Mesendoderm (in vitro differentiated cells): ENCODE measurements at regions not wholly inside any gene's neighbourhood (a gene's known extent, or its start where the extent isn't known, plus 50 kb on each side); places are given as distances from the start of the nearest gene placed in this dataset.

Experiments used
- DNase-seq: peaks from one replicate; pipeline ENCODE4 v3.0.0; 2013
- H2AK5ac ChIP-seq: 2 replicates; pipeline ENCODE4 v1.6.1; 2013; ENCODE audit warnings: low read length, inconsistent platforms
- H2BK120ac ChIP-seq: 2 replicates; pipeline ENCODE4 v1.6.1; 2013; ENCODE audit warnings: low read depth, mild to moderate bottlenecking, low read length, moderate library complexity, mixed read lengths
- H2BK15ac ChIP-seq: replicated peaks from 2 replicates; pipeline ENCODE4 v1.6.1; 2013; ENCODE audit warnings: low read depth, mild to moderate bottlenecking, moderate library complexity
- H2BK5ac ChIP-seq: 2 replicates; pipeline ENCODE4 v1.6.1; 2013; ENCODE audit warnings: low read length, inconsistent platforms
- H3K18ac ChIP-seq: 2 replicates; pipeline ENCODE4 v1.6.1; 2013; ENCODE audit warnings: mild to moderate bottlenecking, low read length, mixed read lengths
- H3K23ac ChIP-seq: one replicate; pipeline ENCODE4 v1.6.1; 2013; ENCODE audit warnings: low read length
- H3K27ac ChIP-seq: 2 replicates; pipeline ENCODE4 v1.5.1; 2013; ENCODE audit warnings: low read depth, mild to moderate bottlenecking, inconsistent platforms, low read length, moderate library complexity
- H3K27me3 ChIP-seq: 2 replicates; pipeline ENCODE4 v1.6.1; 2013; ENCODE audit warnings: low read length, control low read depth, mild to moderate bottlenecking, inconsistent platforms; ENCODE audit not compliant: insufficient read depth, poor library complexity
- H3K36me3 ChIP-seq: 2 replicates; pipeline ENCODE4 v1.6.1; 2013; ENCODE audit warnings: low read length, inconsistent platforms; ENCODE audit not compliant: control insufficient read depth, insufficient read depth
- H3K4ac ChIP-seq: one replicate; pipeline ENCODE4 v1.6.1; 2013; ENCODE audit warnings: low read depth, mild to moderate bottlenecking, low read length, moderate library complexity
- H3K4me1 ChIP-seq: 2 replicates; pipeline ENCODE4 v1.6.1; 2013; ENCODE audit warnings: low read depth, low read length, inconsistent platforms; ENCODE audit not compliant: control insufficient read depth
- H3K4me2 ChIP-seq: 2 replicates; pipeline ENCODE4 v1.6.1; 2013; ENCODE audit warnings: low read length
- H3K4me3 ChIP-seq: 2 replicates; pipeline ENCODE4 v1.5.1; 2013; ENCODE audit warnings: mild to moderate bottlenecking, low read length
- H3K56ac ChIP-seq: one replicate; pipeline ENCODE4 v1.6.1; 2013; ENCODE audit warnings: low read length
- H3K79me1 ChIP-seq: 2 replicates; pipeline ENCODE4 v1.6.1; 2013; ENCODE audit warnings: low read length, inconsistent platforms
- H3K79me2 ChIP-seq: 2 replicates; pipeline ENCODE4 v1.6.1; 2013; ENCODE audit warnings: mild to moderate bottlenecking, low read length; ENCODE audit not compliant: control insufficient read depth, insufficient read depth
- H3K9ac ChIP-seq: 2 replicates; pipeline ENCODE4 v1.6.1; 2013; ENCODE audit warnings: low read length, inconsistent platforms
- H4K5ac ChIP-seq: one replicate; pipeline ENCODE4 v1.6.1; 2013; ENCODE audit warnings: low read length
- H4K8ac ChIP-seq: one replicate; pipeline ENCODE4 v1.6.1; 2013; ENCODE audit warnings: low read depth, mild to moderate bottlenecking, control low read depth, low read length, moderate library complexity
- WGBS: extraction: QIAGEN DNeasy Blood & Tissue Kit; methylation state at CpG from one replicate; pipeline ENCODE4 v1.1.7; 2013; ENCODE audit warnings: low lambda C conversion rate, missing lambda C conversion rate; ENCODE audit not compliant: insufficient coverage; ENCODE audit errors: extremely low coverage; 5-methylcytosine and 5-hydroxymethylcytosine counted together

DNA sequence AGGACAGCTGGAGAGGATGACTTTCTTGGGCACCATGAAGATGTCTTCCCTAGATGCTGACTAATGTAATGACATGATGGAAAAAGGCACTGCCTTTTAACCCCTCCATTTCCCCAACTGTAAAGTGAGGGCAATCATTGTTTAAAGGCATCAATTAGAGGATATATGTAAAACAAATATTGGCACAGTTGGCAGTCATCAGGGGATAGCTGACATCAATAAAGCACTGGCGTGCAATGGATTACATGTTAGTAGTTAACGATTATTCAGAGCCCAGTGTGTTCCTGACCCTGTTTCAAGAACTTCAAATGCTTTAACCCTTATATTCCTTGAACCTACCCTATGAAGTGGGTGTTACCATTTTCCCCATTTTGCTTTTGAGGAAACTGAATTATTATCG, 100.7 kb downstream of the TMEM114 start:
- no CpG with 5 or more reads among the region's 3 CpGs for WGBS
- no peak overlapping the region for H3K9ac ChIP-seq
- no peaks in the 10 kb centered on the region for H3K27me3 ChIP-seq
- no peaks in the 10 kb centered on the region for H3K79me2 ChIP-seq
- no peak overlapping the region for H3K4me3 ChIP-seq
- H3K4me2 ChIP-seq, result no peak overlapping the region
- H3K79me1 ChIP-seq, result no peaks in the 10 kb centered on the region
- H2BK5ac ChIP-seq, result no peak overlapping the region
- H2BK120ac ChIP-seq, result no peak overlapping the region
- H4K5ac ChIP-seq, result no peak overlapping the region
- no peak overlapping the region for H3K18ac ChIP-seq
- no peaks in the 10 kb centered on the region for H3K36me3 ChIP-seq
- no peak overlapping the region for H3K56ac ChIP-seq
- no peak overlapping the region for H3K4ac ChIP-seq
- H3K4me1 ChIP-seq, result no peaks in the 10 kb centered on the region
- H4K8ac ChIP-seq, result no peak overlapping the region
- no peak overlapping the region for H2BK15ac ChIP-seq
- H3K27ac ChIP-seq, result no peak overlapping the region
- H3K23ac ChIP-seq, result no peak overlapping the region
- DNase-seq, result no peak
- H2AK5ac ChIP-seq, result no peak overlapping the region

DNA sequence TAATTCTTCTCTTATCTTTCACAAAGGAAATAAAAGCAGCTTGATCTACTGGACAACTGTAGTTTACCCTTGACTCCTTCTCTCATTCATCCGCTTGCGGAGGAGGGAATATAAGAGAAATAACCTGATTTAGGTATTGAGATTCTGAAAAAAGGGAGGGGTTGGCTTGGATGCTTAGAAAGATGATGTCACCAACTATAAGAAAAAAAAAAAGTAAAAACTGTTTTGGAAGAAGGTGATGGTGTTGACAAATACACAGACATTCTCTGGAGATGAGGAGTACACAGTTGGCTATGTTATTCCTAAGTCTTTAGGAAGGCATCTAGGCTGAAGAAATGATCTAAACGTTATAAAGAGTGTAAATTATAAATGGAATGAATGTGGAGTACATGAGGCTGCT, 103.3 kb downstream of the TMEM114 start:
- Histone ChIP-seq H3K36me3 (no peaks in the 10 kb centered on the region), H3K56ac (no peak overlapping the region), H2BK15ac (no peak overlapping the region), H3K4ac (no peak overlapping the region), H2BK5ac (no peak overlapping the region), H4K8ac (no peak overlapping the region), H2BK120ac (no peak overlapping the region), H3K23ac (no peak overlapping the region), H4K5ac (no peak overlapping the region), H3K79me2 (no peaks in the 10 kb centered on the region), H2AK5ac (no peak overlapping the region), H3K4me2 (no peak overlapping the region), H3K27me3 (no peaks in the 10 kb centered on the region), H3K79me1 (no peaks in the 10 kb centered on the region), H3K9ac (no peak overlapping the region), H3K4me3 (no peak overlapping the region), H3K18ac (no peak overlapping the region), H3K27ac (no peak overlapping the region), H3K4me1 (no peaks in the 10 kb centered on the region)
- 88% methylated on average over 1 of the region's 3 CpGs for WGBS
- DNase-seq, result no peak

DNA sequence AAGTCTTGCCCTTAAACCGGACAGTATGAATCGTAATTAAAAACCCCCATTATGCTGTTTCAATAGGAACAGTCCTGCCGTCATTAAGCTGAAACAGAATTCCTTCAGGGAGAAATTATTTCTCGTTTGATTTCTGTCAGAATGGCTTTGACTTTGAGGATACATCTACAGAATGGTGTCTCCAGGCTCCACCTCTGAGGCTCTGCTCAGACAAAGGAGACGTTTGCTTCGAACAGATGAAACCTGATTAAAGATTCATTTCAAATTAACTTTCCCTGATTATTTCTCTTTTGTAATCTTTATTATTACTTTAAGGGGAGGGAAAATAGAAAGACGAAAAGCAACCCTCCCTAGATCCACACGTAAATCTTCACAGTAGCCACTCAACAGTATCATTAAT, 106.9 kb downstream of the TMEM114 start:
- Histone ChIP-seq H2AK5ac (no peak overlapping the region), H4K5ac (no peak overlapping the region), H2BK15ac (no peak overlapping the region), H3K56ac (no peak overlapping the region), H2BK5ac (no peak overlapping the region), H3K79me2 (no peaks in the 10 kb centered on the region), H3K18ac (no peak overlapping the region), H3K4ac (no peak overlapping the region), H4K8ac (no peak overlapping the region), H3K23ac (no peak overlapping the region), H3K9ac (no peak overlapping the region), H3K36me3 (no peaks in the 10 kb centered on the region), H3K27me3 (no peaks in the 10 kb centered on the region), H3K4me2 (no peak overlapping the region), H3K79me1 (no peaks in the 10 kb centered on the region), H3K27ac (no peak overlapping the region), H3K4me3 (no peak overlapping the region), H3K4me1 (no peaks in the 10 kb centered on the region), H2BK120ac (no peak overlapping the region)
- no peak for DNase-seq
- no CpG with 5 or more reads among the region's 8 CpGs for WGBS

DNA sequence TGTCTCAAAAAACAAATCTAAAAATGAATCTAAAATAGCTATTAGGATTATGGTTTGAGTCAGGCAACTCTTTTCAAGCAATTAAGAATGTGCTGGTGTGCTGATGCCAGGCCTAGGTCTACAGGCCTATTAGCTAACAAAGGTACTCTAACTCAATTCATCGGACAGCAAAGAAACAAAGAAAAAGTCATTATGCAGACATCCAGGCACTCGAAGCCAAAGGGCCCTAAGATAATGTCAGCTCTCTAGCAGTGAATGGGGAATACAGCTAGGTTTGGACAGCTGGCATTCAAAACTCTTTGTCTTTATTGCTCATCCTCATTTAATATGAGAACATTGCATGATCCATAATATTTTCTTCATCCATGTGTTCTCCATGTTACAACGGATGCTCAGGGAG, 108.5 kb downstream of the TMEM114 start:
- H3K4me2 ChIP-seq, result no peak overlapping the region
- no peak overlapping the region for H3K4me3 ChIP-seq
- H3K79me1 ChIP-seq, result no peaks in the 10 kb centered on the region
- H2BK15ac ChIP-seq, result no peak overlapping the region
- no peak overlapping the region for H3K56ac ChIP-seq
- DNase-seq, result no peak
- no peak overlapping the region for H3K23ac ChIP-seq
- no peak overlapping the region for H4K5ac ChIP-seq
- no peaks in the 10 kb centered on the region for H3K4me1 ChIP-seq
- no peaks in the 10 kb centered on the region for H3K36me3 ChIP-seq
- no peak overlapping the region for H2BK120ac ChIP-seq
- H3K79me2 ChIP-seq, result no peaks in the 10 kb centered on the region
- WGBS, result no CpG with 5 or more reads among the region's 3 CpGs
- H3K9ac ChIP-seq, result no peak overlapping the region
- H3K4ac ChIP-seq, result no peak overlapping the region
- no peak overlapping the region for H3K27ac ChIP-seq
- H3K18ac ChIP-seq, result no peak overlapping the region
- no peak overlapping the region for H4K8ac ChIP-seq
- no peaks in the 10 kb centered on the region for H3K27me3 ChIP-seq
- H2AK5ac ChIP-seq, result no peak overlapping the region
- no peak overlapping the region for H2BK5ac ChIP-seq

DNA sequence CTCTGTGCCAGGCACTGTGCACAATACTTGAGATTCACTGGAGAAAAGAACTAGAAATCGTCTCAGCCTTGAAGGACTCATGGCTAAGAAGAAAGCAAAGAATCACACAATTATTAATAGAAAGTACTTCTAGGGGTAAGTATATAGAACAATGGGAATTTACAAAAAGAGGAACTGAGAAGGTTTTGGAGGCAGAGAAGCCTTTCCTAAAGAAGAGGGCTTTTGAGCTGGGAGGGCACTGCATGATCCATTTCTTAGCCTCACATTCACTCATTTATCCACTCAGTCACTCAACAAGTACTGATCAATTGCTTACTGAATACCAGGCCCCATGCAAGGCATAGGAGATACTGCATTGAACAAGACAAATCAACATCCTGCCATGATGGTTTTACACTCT, 113.5 kb downstream of the TMEM114 start:
- Histone ChIP-seq H3K4me2 (no peak overlapping the region), H2AK5ac (no peak overlapping the region), H3K9ac (no peak overlapping the region), H3K27ac (no peak overlapping the region), H4K8ac (no peak overlapping the region), H2BK5ac (no peak overlapping the region), H3K36me3 (no peaks in the 10 kb centered on the region), H3K4me1 (no peaks in the 10 kb centered on the region), H2BK120ac (no peak overlapping the region), H3K79me1 (no peaks in the 10 kb centered on the region), H3K79me2 (no peaks in the 10 kb centered on the region), H3K4ac (no peak overlapping the region), H3K18ac (no peak overlapping the region), H3K23ac (no peak overlapping the region), H3K4me3 (no peak overlapping the region), H3K27me3 (no peaks in the 10 kb centered on the region), H2BK15ac (no peak overlapping the region), H4K5ac (no peak overlapping the region), H3K56ac (no peak overlapping the region)
- no CpG with 5 or more reads among the region's 1 CpG for WGBS
- no peak for DNase-seq

DNA sequence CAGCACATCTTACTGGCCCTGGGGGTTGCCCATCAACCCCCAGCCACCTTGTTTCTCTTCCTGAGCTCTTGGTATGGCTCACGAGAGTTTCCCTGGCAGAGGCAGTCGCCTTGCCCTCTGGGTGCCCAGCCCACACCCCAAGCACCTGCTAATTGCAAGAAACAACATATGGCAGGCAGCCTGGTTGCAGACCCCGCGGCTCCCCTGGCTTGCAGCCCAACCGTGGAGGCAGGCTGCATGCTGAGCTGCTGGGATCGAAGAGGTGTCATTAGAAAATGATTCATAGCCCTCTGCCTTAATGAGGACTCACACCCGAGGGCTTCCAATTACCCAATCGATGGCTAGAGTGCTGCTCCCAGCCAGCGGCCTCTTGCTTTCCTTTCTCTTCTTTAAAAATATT, 115.7 kb downstream of the TMEM114 start:
- DNase-seq, result no peak
- Histone ChIP-seq H3K56ac (no peak overlapping the region), H3K4me1 (no peaks in the 10 kb centered on the region), H3K4me2 (no peak overlapping the region), H3K79me1 (no peaks in the 10 kb centered on the region), H3K18ac (no peak overlapping the region), H3K4me3 (no peak overlapping the region), H3K23ac (no peak overlapping the region), H4K5ac (no peak overlapping the region), H2BK5ac (no peak overlapping the region), H3K27ac (no peak overlapping the region), H4K8ac (no peak overlapping the region), H3K79me2 (no peaks in the 10 kb centered on the region), H2BK120ac (no peak overlapping the region), H3K9ac (no peak overlapping the region), H3K27me3 (no peaks in the 10 kb centered on the region), H3K4ac (no peak overlapping the region), H2AK5ac (no peak overlapping the region), H3K36me3 (no peaks in the 10 kb centered on the region), H2BK15ac (no peak overlapping the region)
- no CpG with 5 or more reads among the region's 9 CpGs for WGBS
